ENCODE measurements at regions not wholly inside any gene's neighbourhood (a gene's known extent, or its start where the extent isn't known, plus 50 kb on each side); places are given as distances from the start of the nearest gene placed in this dataset.

- no TSS peak for BruUV-seq (replicated peaks)
- in situ Hi-C loops (cut with HindIII; ENCODE audit: low pct_unique_long_range_greater_than_20kb, low sequenced_read_pairs) (no loop called here), intact Hi-C loops (cut with micrococcal nuclease; ENCODE audit: unreplicated experiment) (no loop called here)
- Histone ChIP-seq H3K36me3 (ENCODE audit: control insufficient read depth, insufficient read depth, low read length) (no peaks in the 10 kb centered on the region), H3K4me3 (ENCODE audit: low read depth in 2 of 2, low read length in 2 of 2) (no peak overlapping the region), H3K27me3 (ENCODE audit: control insufficient read depth, insufficient read depth, low read length) (no peaks in the 10 kb centered on the region), H3K4me1 (ENCODE audit: control insufficient read depth, insufficient read depth, low read length) (no peaks in the 10 kb centered on the region), H3K27ac (ENCODE audit: low read length) (no peak overlapping the region), H3K9me3 (ENCODE audit: control insufficient read depth, insufficient read depth, low read depth, low read length) (no peaks in the 10 kb centered on the region)
- ChIA-PET POLR2A (no interaction called here), CTCF (no interaction called here)
- ATAC-seq (no peak), DNase-seq (ENCODE audit: low read depth, low spot score) (no peak)
- TF ChIP-seq, protein P1, sequence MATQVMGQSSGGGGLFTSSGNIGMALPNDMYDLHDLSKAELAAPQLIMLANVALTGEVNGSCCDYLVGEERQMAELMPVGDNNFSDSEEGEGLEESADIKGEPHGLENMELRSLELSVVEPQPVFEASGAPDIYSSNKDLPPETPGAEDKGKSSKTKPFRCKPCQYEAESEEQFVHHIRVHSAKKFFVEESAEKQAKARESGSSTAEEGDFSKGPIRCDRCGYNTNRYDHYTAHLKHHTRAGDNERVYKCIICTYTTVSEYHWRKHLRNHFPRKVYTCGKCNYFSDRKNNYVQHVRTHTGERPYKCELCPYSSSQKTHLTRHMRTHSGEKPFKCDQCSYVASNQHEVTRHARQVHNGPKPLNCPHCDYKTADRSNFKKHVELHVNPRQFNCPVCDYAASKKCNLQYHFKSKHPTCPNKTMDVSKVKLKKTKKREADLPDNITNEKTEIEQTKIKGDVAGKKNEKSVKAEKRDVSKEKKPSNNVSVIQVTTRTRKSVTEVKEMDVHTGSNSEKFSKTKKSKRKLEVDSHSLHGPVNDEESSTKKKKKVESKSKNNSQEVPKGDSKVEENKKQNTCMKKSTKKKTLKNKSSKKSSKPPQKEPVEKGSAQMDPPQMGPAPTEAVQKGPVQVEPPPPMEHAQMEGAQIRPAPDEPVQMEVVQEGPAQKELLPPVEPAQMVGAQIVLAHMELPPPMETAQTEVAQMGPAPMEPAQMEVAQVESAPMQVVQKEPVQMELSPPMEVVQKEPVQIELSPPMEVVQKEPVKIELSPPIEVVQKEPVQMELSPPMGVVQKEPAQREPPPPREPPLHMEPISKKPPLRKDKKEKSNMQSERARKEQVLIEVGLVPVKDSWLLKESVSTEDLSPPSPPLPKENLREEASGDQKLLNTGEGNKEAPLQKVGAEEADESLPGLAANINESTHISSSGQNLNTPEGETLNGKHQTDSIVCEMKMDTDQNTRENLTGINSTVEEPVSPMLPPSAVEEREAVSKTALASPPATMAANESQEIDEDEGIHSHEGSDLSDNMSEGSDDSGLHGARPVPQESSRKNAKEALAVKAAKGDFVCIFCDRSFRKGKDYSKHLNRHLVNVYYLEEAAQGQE (IDR thresholded peaks at IDR 0.05; ENCODE audit: insufficient read depth in 1 of 2, low read depth in 2 of 2, low read length in 1 of 2) = no peak
- TF ChIP-seq TCF7L2 (IDR thresholded peaks at IDR 0.05; ENCODE audit: low read depth, low read length) (no peak), POLR2AphosphoS5 (IDR thresholded peaks at IDR 0.05; ENCODE audit: low read depth, low read length) (no peak), SIN3A (IDR thresholded peaks at IDR 0.05; ENCODE audit: borderline replicate concordance, insufficient read depth, low read depth, low read length) (no peak)
- TF ChIP-seq, protein P2, sequence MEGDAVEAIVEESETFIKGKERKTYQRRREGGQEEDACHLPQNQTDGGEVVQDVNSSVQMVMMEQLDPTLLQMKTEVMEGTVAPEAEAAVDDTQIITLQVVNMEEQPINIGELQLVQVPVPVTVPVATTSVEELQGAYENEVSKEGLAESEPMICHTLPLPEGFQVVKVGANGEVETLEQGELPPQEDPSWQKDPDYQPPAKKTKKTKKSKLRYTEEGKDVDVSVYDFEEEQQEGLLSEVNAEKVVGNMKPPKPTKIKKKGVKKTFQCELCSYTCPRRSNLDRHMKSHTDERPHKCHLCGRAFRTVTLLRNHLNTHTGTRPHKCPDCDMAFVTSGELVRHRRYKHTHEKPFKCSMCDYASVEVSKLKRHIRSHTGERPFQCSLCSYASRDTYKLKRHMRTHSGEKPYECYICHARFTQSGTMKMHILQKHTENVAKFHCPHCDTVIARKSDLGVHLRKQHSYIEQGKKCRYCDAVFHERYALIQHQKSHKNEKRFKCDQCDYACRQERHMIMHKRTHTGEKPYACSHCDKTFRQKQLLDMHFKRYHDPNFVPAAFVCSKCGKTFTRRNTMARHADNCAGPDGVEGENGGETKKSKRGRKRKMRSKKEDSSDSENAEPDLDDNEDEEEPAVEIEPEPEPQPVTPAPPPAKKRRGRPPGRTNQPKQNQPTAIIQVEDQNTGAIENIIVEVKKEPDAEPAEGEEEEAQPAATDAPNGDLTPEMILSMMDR (IDR thresholded peaks at IDR 0.05) = no peak
Observed at GRCh38 chr12:124437617-124438436, 129.6 kb downstream of the NCOR2 start.

DNA sequence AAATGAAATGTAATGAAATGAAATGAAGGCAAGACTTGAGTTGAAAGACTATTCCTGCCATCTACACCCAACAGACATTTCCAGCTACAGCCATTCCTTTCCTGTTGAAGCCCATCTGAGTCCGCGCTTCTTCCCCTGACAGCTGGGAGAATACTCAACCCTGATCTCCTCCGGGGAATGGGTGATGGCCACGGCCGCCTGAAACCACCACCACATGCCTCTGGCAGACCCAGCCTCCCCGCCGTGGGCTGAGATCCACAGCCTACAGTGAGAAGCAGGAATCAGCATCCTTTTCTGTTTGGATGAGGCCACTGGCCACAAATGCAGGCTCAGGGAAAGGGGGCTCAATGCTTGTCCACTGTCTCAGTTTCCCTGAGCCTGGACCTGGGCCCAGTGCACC, 130.3 kb downstream of the NCOR2 start:
- H3K27me3 ChIP-seq (ENCODE audit: control insufficient read depth, insufficient read depth, low read length) = no peaks in the 10 kb centered on the region
- BruUV-seq (replicated peaks) = no TSS peak
- no peak overlapping the region for H3K4me3 ChIP-seq (ENCODE audit: low read depth in 2 of 2, low read length in 2 of 2)
- DNase-seq (ENCODE audit: low read depth, low spot score) (no peak), ATAC-seq (no peak)
- POLR2A ChIA-PET = no interaction called here
- H3K9me3 ChIP-seq (ENCODE audit: control insufficient read depth, insufficient read depth, low read depth, low read length) = no peaks in the 10 kb centered on the region
- TF ChIP-seq TCF7L2 (IDR thresholded peaks at IDR 0.05; ENCODE audit: low read depth, low read length) = no peak
- TF ChIP-seq, protein P2 (IDR thresholded peaks at IDR 0.05) = no peak
- H3K27ac ChIP-seq (ENCODE audit: low read length) = no peak overlapping the region
- in situ Hi-C loops (cut with HindIII; ENCODE audit: low pct_unique_long_range_greater_than_20kb, low sequenced_read_pairs) (no loop called here), intact Hi-C loops (cut with micrococcal nuclease; ENCODE audit: unreplicated experiment) (no loop called here)
- H3K36me3 ChIP-seq (ENCODE audit: control insufficient read depth, insufficient read depth, low read length) = no peaks in the 10 kb centered on the region
- CTCF ChIA-PET = no interaction called here
- H3K4me1 ChIP-seq (ENCODE audit: control insufficient read depth, insufficient read depth, low read length) = no peaks in the 10 kb centered on the region

Data from Panc1 (cell line).